HG03354 (cell line): ENCODE measurements at regions not wholly inside any gene's neighbourhood (a gene's known extent, or its start where the extent isn't known, plus 50 kb on each side); places are given as distances from the start of the nearest gene placed in this dataset.
"Not testable (repeated sequence)": the region's sequence is repeated elsewhere in the genome, so short reads cannot be mapped to it uniquely, and the experiment has no call there.

Experiments
- ATAC-seq: cut with Tn5 transposase; IDR thresholded peaks from one replicate; pipeline ENCODE4 v1.9.1; 2021; ENCODE audit warnings: mild to moderate bottlenecking; ENCODE audit not compliant: unreplicated experiment, poor library complexity, severe bottlenecking

GRCh38 chr14:30143627-30144026, 216.0 kb upstream of the PRKD1 start:
- ATAC-seq, result no peak

- no peak for ATAC-seq
These were observed 226.1 kb upstream of the PRKD1 start for GRCh38 chr14:30153717-30154116.

GRCh38 chr14:30156571-30156970, 228.9 kb upstream of the PRKD1 start:
- no peak for ATAC-seq

- ATAC-seq, result no peak
These were observed 230.7 kb upstream of the PRKD1 start for GRCh38 chr14:30158299-30158698.

- no peak for ATAC-seq
These were observed 231.7 kb upstream of the PRKD1 start for GRCh38 chr14:30159374-30159773.

GRCh38 chr14:30160608-30161007, 233.0 kb upstream of the PRKD1 start:
- no peak for ATAC-seq

GRCh38 chr14:30162066-30162465, 234.4 kb upstream of the PRKD1 start:
- no peak for ATAC-seq

GRCh38 chr14:30165255-30165654, 237.6 kb upstream of the PRKD1 start:
- no peak for ATAC-seq

- no peak for ATAC-seq
These were observed 250.1 kb upstream of the PRKD1 start for GRCh38 chr14:30177781-30178180.

GRCh38 chr14:30179381-30180130, 251.9 kb upstream of the PRKD1 start:
- no peak for ATAC-seq

GRCh38 chr14:30180219-30180618, 252.6 kb upstream of the PRKD1 start:
- ATAC-seq, result no peak

- no peak for ATAC-seq
These were observed 258.2 kb upstream of the PRKD1 start for GRCh38 chr14:30185832-30186231.

- ATAC-seq, result no peak
These were observed 264.1 kb upstream of the PRKD1 start for GRCh38 chr14:30191639-30192279.

- ATAC-seq, result no peak
These were observed 265.5 kb upstream of the PRKD1 start for GRCh38 chr14:30193101-30193500.

- no peak for ATAC-seq
These were observed 266.3 kb upstream of the PRKD1 start for GRCh38 chr14:30193845-30194501.

- no peak for ATAC-seq
These were observed 267.1 kb upstream of the PRKD1 start for GRCh38 chr14:30194741-30195148.

- no peak for ATAC-seq
These were observed 268.3 kb upstream of the PRKD1 start for GRCh38 chr14:30195941-30196340.

- no peak for ATAC-seq
These were observed 269.2 kb upstream of the PRKD1 start for GRCh38 chr14:30196861-30197260.

- not testable (repeated sequence) for ATAC-seq
These were observed 271.1 kb upstream of the PRKD1 start for GRCh38 chr14:30198720-30199119.

- no peak for ATAC-seq
These were observed 276.9 kb upstream of the PRKD1 start for GRCh38 chr14:30204431-30204980.

- ATAC-seq, result no peak
These were observed 281.5 kb upstream of the PRKD1 start for GRCh38 chr14:30209136-30209535.
